ENCODE measurements at regions not wholly inside any gene's neighbourhood (a gene's known extent, or its start where the extent isn't known, plus 50 kb on each side); places are given as distances from the start of the nearest gene placed in this dataset.
"Not testable (repeated sequence)": the region's sequence is repeated elsewhere in the genome, so short reads cannot be mapped to it uniquely, and the experiment has no call there.

- no peaks in the 10 kb centered on the region for H3K4me1 ChIP-seq (ENCODE audit: control insufficient read depth, low read depth, low read length)
- H3K9ac ChIP-seq (ENCODE audit: low read length), result no peak overlapping the region
- H3K27ac ChIP-seq (ENCODE audit: low read length), result no peak overlapping the region
- no peaks in the 10 kb centered on the region for H3K36me3 ChIP-seq (ENCODE audit: control insufficient read depth, low read depth, low read length)
- no peak overlapping the region for H3K4me3 ChIP-seq (ENCODE audit: low read length)
- no peaks in the 10 kb centered on the region for H3K27me3 ChIP-seq (ENCODE audit: control insufficient read depth, insufficient read depth, low read length)
- H3K9me3 ChIP-seq (ENCODE audit: control insufficient read depth, low read depth, low read length), result no peaks in the 10 kb centered on the region
Observed at GRCh38 chr5:63050916-63051315, 472.3 kb downstream of the LRRC70 start.

- Histone ChIP-seq H3K9ac (ENCODE audit: low read length) (no peak overlapping the region), H3K4me1 (ENCODE audit: control insufficient read depth, low read depth, low read length) (no peaks in the 10 kb centered on the region), H3K27ac (ENCODE audit: low read length) (no peak overlapping the region), H3K9me3 (ENCODE audit: control insufficient read depth, low read depth, low read length) (no peaks in the 10 kb centered on the region), H3K36me3 (ENCODE audit: control insufficient read depth, low read depth, low read length) (no peaks in the 10 kb centered on the region), H3K27me3 (ENCODE audit: control insufficient read depth, insufficient read depth, low read length) (no peaks in the 10 kb centered on the region), H3K4me3 (ENCODE audit: low read length) (no peak overlapping the region)
Observed at GRCh38 chr5:63049935-63050334, 471.3 kb downstream of the LRRC70 start.

GRCh38 chr5:63043792-63044191 lies 465.2 kb downstream of the LRRC70 start:
- no peaks in the 10 kb centered on the region for H3K9me3 ChIP-seq (ENCODE audit: control insufficient read depth, low read depth, low read length)
- no peak overlapping the region for H3K27ac ChIP-seq (ENCODE audit: low read length)
- peaks cover 5% of the 10 kb centered on the region for H3K4me1 ChIP-seq (ENCODE audit: control insufficient read depth, low read depth, low read length)
- no peak overlapping the region for H3K9ac ChIP-seq (ENCODE audit: low read length)
- H3K27me3 ChIP-seq (ENCODE audit: control insufficient read depth, insufficient read depth, low read length), result no peaks in the 10 kb centered on the region
- H3K36me3 ChIP-seq (ENCODE audit: control insufficient read depth, low read depth, low read length), result no peaks in the 10 kb centered on the region
- no peak overlapping the region for H3K4me3 ChIP-seq (ENCODE audit: low read length)

GRCh38 chr5:63032343-63032742 lies 453.7 kb downstream of the LRRC70 start:
- no peaks in the 10 kb centered on the region for H3K36me3 ChIP-seq (ENCODE audit: control insufficient read depth, low read depth, low read length)
- H3K4me1 ChIP-seq (ENCODE audit: control insufficient read depth, low read depth, low read length), result no peaks in the 10 kb centered on the region
- H3K4me3 ChIP-seq (ENCODE audit: low read length), result no peak overlapping the region
- no peak overlapping the region for H3K9ac ChIP-seq (ENCODE audit: low read length)
- no peaks in the 10 kb centered on the region for H3K27me3 ChIP-seq (ENCODE audit: control insufficient read depth, insufficient read depth, low read length)
- peaks cover 26% of the 10 kb centered on the region for H3K9me3 ChIP-seq (ENCODE audit: control insufficient read depth, low read depth, low read length)
- no peak overlapping the region for H3K27ac ChIP-seq (ENCODE audit: low read length)

- H3K9ac ChIP-seq (ENCODE audit: low read length), result no peak overlapping the region
- H3K36me3 ChIP-seq (ENCODE audit: control insufficient read depth, low read depth, low read length), result no peaks in the 10 kb centered on the region
- H3K9me3 ChIP-seq (ENCODE audit: control insufficient read depth, low read depth, low read length), result peaks cover 26% of the 10 kb centered on the region
- no peaks in the 10 kb centered on the region for H3K4me1 ChIP-seq (ENCODE audit: control insufficient read depth, low read depth, low read length)
- H3K27me3 ChIP-seq (ENCODE audit: control insufficient read depth, insufficient read depth, low read length), result no peaks in the 10 kb centered on the region
- no peak overlapping the region for H3K27ac ChIP-seq (ENCODE audit: low read length)
- H3K4me3 ChIP-seq (ENCODE audit: low read length), result no peak overlapping the region
Observed at GRCh38 chr5:63029891-63030290, 451.3 kb downstream of the LRRC70 start.

GRCh38 chr5:63025679-63026078 lies 447.1 kb downstream of the LRRC70 start:
- Histone ChIP-seq H3K36me3 (ENCODE audit: control insufficient read depth, low read depth, low read length) (no peaks in the 10 kb centered on the region), H3K27me3 (ENCODE audit: control insufficient read depth, insufficient read depth, low read length) (no peaks in the 10 kb centered on the region), H3K27ac (ENCODE audit: low read length) (no peak overlapping the region), H3K4me1 (ENCODE audit: control insufficient read depth, low read depth, low read length) (no peaks in the 10 kb centered on the region), H3K9ac (ENCODE audit: low read length) (no peak overlapping the region), H3K4me3 (ENCODE audit: low read length) (no peak overlapping the region), H3K9me3 (ENCODE audit: control insufficient read depth, low read depth, low read length) (no peaks in the 10 kb centered on the region)

- H3K27ac ChIP-seq (ENCODE audit: low read length), result no peak overlapping the region
- no peaks in the 10 kb centered on the region for H3K9me3 ChIP-seq (ENCODE audit: control insufficient read depth, low read depth, low read length)
- no peaks in the 10 kb centered on the region for H3K27me3 ChIP-seq (ENCODE audit: control insufficient read depth, insufficient read depth, low read length)
- H3K36me3 ChIP-seq (ENCODE audit: control insufficient read depth, low read depth, low read length), result no peaks in the 10 kb centered on the region
- H3K9ac ChIP-seq (ENCODE audit: low read length), result no peak overlapping the region
- H3K4me3 ChIP-seq (ENCODE audit: low read length), result no peak overlapping the region
- H3K4me1 ChIP-seq (ENCODE audit: control insufficient read depth, low read depth, low read length), result no peaks in the 10 kb centered on the region
Observed at GRCh38 chr5:63022403-63022802, 443.8 kb downstream of the LRRC70 start.

GRCh38 chr5:63011158-63011557 lies 432.5 kb downstream of the LRRC70 start:
- H3K27me3 ChIP-seq (ENCODE audit: control insufficient read depth, insufficient read depth, low read length), result no peaks in the 10 kb centered on the region
- no peak overlapping the region for H3K9ac ChIP-seq (ENCODE audit: low read length)
- peaks cover 3% of the 10 kb centered on the region for H3K9me3 ChIP-seq (ENCODE audit: control insufficient read depth, low read depth, low read length)
- no peaks in the 10 kb centered on the region for H3K36me3 ChIP-seq (ENCODE audit: control insufficient read depth, low read depth, low read length)
- H3K4me1 ChIP-seq (ENCODE audit: control insufficient read depth, low read depth, low read length), result no peaks in the 10 kb centered on the region
- no peak overlapping the region for H3K4me3 ChIP-seq (ENCODE audit: low read length)
- H3K27ac ChIP-seq (ENCODE audit: low read length), result no peak overlapping the region

GRCh38 chr5:63008195-63008594 lies 429.6 kb downstream of the LRRC70 start:
- H3K4me1 ChIP-seq (ENCODE audit: control insufficient read depth, low read depth, low read length), result no peaks in the 10 kb centered on the region
- H3K4me3 ChIP-seq (ENCODE audit: low read length), result no peak overlapping the region
- no peak overlapping the region for H3K27ac ChIP-seq (ENCODE audit: low read length)
- H3K9ac ChIP-seq (ENCODE audit: low read length), result no peak overlapping the region
- peaks cover 3% of the 10 kb centered on the region for H3K9me3 ChIP-seq (ENCODE audit: control insufficient read depth, low read depth, low read length)
- H3K36me3 ChIP-seq (ENCODE audit: control insufficient read depth, low read depth, low read length), result no peaks in the 10 kb centered on the region
- no peaks in the 10 kb centered on the region for H3K27me3 ChIP-seq (ENCODE audit: control insufficient read depth, insufficient read depth, low read length)

- H3K4me3 ChIP-seq (ENCODE audit: low read length); H3K27me3 ChIP-seq (ENCODE audit: control insufficient read depth, insufficient read depth, low read length); H3K9me3 ChIP-seq (ENCODE audit: control insufficient read depth, low read depth, low read length); H3K27ac ChIP-seq (ENCODE audit: low read length); H3K9ac ChIP-seq (ENCODE audit: low read length); H3K36me3 ChIP-seq (ENCODE audit: control insufficient read depth, low read depth, low read length); H3K4me1 ChIP-seq (ENCODE audit: control insufficient read depth, low read depth, low read length): not testable (repeated sequence)
Observed at GRCh38 chr5:62994842-62995241, 416.2 kb downstream of the LRRC70 start.

- no peak overlapping the region for H3K4me3 ChIP-seq (ENCODE audit: low read length)
- H3K4me1 ChIP-seq (ENCODE audit: control insufficient read depth, low read depth, low read length), result no peaks in the 10 kb centered on the region
- peaks cover 5% of the 10 kb centered on the region for H3K9me3 ChIP-seq (ENCODE audit: control insufficient read depth, low read depth, low read length)
- H3K36me3 ChIP-seq (ENCODE audit: control insufficient read depth, low read depth, low read length), result no peaks in the 10 kb centered on the region
- no peak overlapping the region for H3K27ac ChIP-seq (ENCODE audit: low read length)
- H3K9ac ChIP-seq (ENCODE audit: low read length), result no peak overlapping the region
- H3K27me3 ChIP-seq (ENCODE audit: control insufficient read depth, insufficient read depth, low read length), result no peaks in the 10 kb centered on the region
Observed at GRCh38 chr5:62985749-62986148, 407.1 kb downstream of the LRRC70 start.

- Histone ChIP-seq H3K27ac (ENCODE audit: low read length) (no peak overlapping the region), H3K36me3 (ENCODE audit: control insufficient read depth, low read depth, low read length) (no peaks in the 10 kb centered on the region), H3K4me3 (ENCODE audit: low read length) (no peak overlapping the region), H3K27me3 (ENCODE audit: control insufficient read depth, insufficient read depth, low read length) (no peaks in the 10 kb centered on the region), H3K9me3 (ENCODE audit: control insufficient read depth, low read depth, low read length) (peaks cover 5% of the 10 kb centered on the region), H3K9ac (ENCODE audit: low read length) (no peak overlapping the region), H3K4me1 (ENCODE audit: control insufficient read depth, low read depth, low read length) (peaks cover 10% of the 10 kb centered on the region)
Observed at GRCh38 chr5:62982348-62982747, 403.7 kb downstream of the LRRC70 start.

Data from iPS-18a (cell line).